ENCODE measurements at regions not wholly inside any gene's neighbourhood (a gene's known extent, or its start where the extent isn't known, plus 50 kb on each side); places are given as distances from the start of the nearest gene placed in this dataset.

DNA sequence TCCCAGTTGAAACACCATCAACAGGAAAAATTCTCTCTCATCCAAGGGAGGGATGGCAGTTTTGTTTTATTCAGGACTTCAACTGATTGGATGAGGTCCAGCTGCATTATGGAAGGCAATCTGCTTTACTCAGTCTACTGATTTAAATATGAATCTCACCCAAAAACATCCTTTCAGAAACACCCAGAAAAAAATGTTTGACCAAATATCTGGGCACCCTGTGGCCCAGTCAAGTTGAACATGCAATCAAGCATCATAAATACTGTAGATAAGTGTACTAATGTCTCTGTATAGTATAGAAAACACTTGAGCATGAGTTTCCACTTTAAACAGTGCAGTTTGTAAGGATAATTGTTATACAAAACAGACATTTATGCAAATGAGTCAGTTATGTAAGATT is 753.2 kb downstream of the ARAP2 start:
- Mint-ChIP-seq H3K27ac (no peak overlapping the region), H3K4me3 (no peak overlapping the region), H3K27me3 (no peaks in the 10 kb centered on the region), H3K9me3 (peaks cover 0 to 4% (median under 1%) of the 10 kb centered on the region in 8 donors), H3K36me3 (no peaks in the 10 kb centered on the region), H3K4me1 (no peaks in the 10 kb centered on the region)
- H3K9me3 ChIP-seq (ENCODE audit: control insufficient read depth in 1 of 2, low read length in 2 of 2), result no peaks in the 10 kb centered on the region
- intact Hi-C loops (cut with micrococcal nuclease), result no loop called here
- no peaks in the 10 kb centered on the region for H3K4me1 ChIP-seq (ENCODE audit: insufficient read depth, low read length)
- no peak for DNase-seq
- POLR2A ChIA-PET (ENCODE audit: partially characterized antibody), result no interaction called here
- no peaks in the 10 kb centered on the region for H3K27me3 ChIP-seq (ENCODE audit: insufficient read depth, low read length)
- H3K27ac ChIP-seq (ENCODE audit: low read depth, low read length), result no peak overlapping the region
- CTCF ChIA-PET (ENCODE audit: partially characterized antibody), result no interaction called here
- no peaks in the 10 kb centered on the region for H3K36me3 ChIP-seq (ENCODE audit: insufficient read depth, low read length)
- no peak overlapping the region for H3K4me3 ChIP-seq (ENCODE audit: low read length in 2 of 2)

DNA sequence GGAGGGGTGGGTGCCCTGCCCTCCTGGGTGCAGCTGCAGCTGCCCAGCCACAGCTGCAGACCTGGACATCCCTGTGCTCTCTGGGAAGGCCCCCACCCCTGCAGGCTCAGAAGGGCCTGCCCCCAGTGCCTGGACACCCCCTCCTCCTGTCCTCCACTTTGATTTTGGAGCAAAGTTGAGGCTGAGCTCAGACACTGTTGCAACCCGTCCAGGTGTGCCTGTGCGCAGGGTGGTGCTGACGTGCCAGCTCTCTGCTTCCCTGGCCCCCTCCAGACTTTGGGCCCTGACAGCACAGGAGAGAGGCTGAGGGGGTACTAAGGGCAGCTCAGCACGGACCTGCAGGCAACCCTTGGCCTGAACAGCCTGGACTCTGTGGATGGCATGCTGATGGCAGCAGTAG is 750.3 kb downstream of the ARAP2 start:
- Mint-ChIP-seq H3K4me3 (no peak overlapping the region), H3K36me3 (no peaks in the 10 kb centered on the region), H3K27me3 (no peaks in the 10 kb centered on the region), H3K9me3 (peaks cover 0 to 4% (median 0%) of the 10 kb centered on the region in 8 donors), H3K4me1 (no peaks in the 10 kb centered on the region), H3K27ac (no peak overlapping the region)
- Histone ChIP-seq H3K4me3 (ENCODE audit: low read length in 2 of 2) (no peak overlapping the region), H3K27me3 (ENCODE audit: insufficient read depth, low read length) (no peaks in the 10 kb centered on the region), H3K36me3 (ENCODE audit: insufficient read depth, low read length) (no peaks in the 10 kb centered on the region), H3K4me1 (ENCODE audit: insufficient read depth, low read length) (no peaks in the 10 kb centered on the region), H3K9me3 (ENCODE audit: control insufficient read depth in 1 of 2, low read length in 2 of 2) (no peaks in the 10 kb centered on the region), H3K27ac (ENCODE audit: low read depth, low read length) (no peak overlapping the region)
- intact Hi-C loops (cut with micrococcal nuclease), result no loop called here
- CTCF ChIA-PET (ENCODE audit: partially characterized antibody), result no interaction called here
- POLR2A ChIA-PET (ENCODE audit: partially characterized antibody), result no interaction called here
- peak in 1 of 5 donors; percentile 38 for DNase-seq

DNA sequence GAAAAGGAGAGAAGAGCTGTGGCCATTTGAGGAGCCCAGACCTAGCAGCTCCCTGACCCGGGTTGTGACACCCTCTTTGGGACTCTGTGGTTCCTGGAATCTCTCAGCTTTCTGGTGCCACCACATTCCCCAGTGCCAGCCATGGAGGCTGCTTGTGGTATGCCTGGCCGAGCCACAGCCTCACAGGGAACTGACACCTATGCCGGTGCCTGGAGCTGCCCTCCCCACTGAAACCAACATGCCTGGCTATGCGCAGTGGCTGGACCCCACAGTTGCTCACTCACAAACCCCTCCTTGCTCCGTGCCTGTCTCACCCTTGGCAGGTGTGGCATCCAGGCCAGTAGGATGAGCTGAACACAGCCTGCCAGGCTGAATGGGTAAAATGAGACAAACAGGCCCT is 749.4 kb downstream of the ARAP2 start:
- Histone ChIP-seq H3K4me3 (ENCODE audit: low read length in 2 of 2) (no peak overlapping the region), H3K36me3 (ENCODE audit: insufficient read depth, low read length) (no peaks in the 10 kb centered on the region), H3K4me1 (ENCODE audit: insufficient read depth, low read length) (no peaks in the 10 kb centered on the region), H3K27ac (ENCODE audit: low read depth, low read length) (no peak overlapping the region), H3K27me3 (ENCODE audit: insufficient read depth, low read length) (no peaks in the 10 kb centered on the region), H3K9me3 (ENCODE audit: control insufficient read depth in 1 of 2, low read length in 2 of 2) (no peaks in the 10 kb centered on the region)
- CTCF ChIA-PET (ENCODE audit: partially characterized antibody), result no interaction called here
- Mint-ChIP-seq H3K4me3 (no peak overlapping the region), H3K4me1 (no peaks in the 10 kb centered on the region), H3K9me3 (peaks cover 0 to 4% (median 0%) of the 10 kb centered on the region in 8 donors), H3K27me3 (no peaks in the 10 kb centered on the region), H3K36me3 (no peaks in the 10 kb centered on the region), H3K27ac (no peak overlapping the region)
- DNase-seq, result no peak
- intact Hi-C loops (cut with micrococcal nuclease), result no loop called here
- POLR2A ChIA-PET (ENCODE audit: partially characterized antibody), result no interaction called here

DNA sequence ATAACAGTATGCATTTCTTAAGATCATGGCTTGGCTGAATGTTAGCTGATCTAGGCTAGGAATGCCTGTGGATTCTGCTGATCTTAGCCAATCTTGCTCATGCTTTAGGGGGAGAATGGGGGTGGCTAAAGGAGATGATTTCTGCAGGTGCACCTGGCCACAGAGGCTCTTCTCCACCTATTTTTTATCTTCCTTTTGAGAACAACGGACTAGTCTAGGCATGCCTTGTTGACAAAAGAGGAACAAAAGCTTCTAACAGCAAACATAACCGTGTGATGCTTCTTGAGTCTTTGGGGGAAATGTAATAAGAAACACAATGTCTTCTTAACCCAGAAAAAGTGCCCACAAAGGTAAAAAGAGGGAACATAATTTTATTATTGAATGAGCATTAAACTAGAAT is 743.5 kb downstream of the ARAP2 start:
- Histone ChIP-seq H3K4me1 (ENCODE audit: insufficient read depth, low read length) (no peaks in the 10 kb centered on the region), H3K27me3 (ENCODE audit: insufficient read depth, low read length) (no peaks in the 10 kb centered on the region), H3K9me3 (ENCODE audit: control insufficient read depth in 1 of 2, low read length in 2 of 2) (no peaks in the 10 kb centered on the region), H3K36me3 (ENCODE audit: insufficient read depth, low read length) (no peaks in the 10 kb centered on the region), H3K27ac (ENCODE audit: low read depth, low read length) (no peak overlapping the region), H3K4me3 (ENCODE audit: low read length in 2 of 2) (no peak overlapping the region)
- POLR2A ChIA-PET (ENCODE audit: partially characterized antibody), result no interaction called here
- no peak for DNase-seq
- CTCF ChIA-PET (ENCODE audit: partially characterized antibody), result no interaction called here
- no peaks in the 10 kb centered on the region for H3K4me1 Mint-ChIP-seq
- no peaks in the 10 kb centered on the region for H3K36me3 Mint-ChIP-seq
- no peak overlapping the region for H3K4me3 Mint-ChIP-seq
- H3K9me3 Mint-ChIP-seq, result peaks cover 0 to 7% (median under 1%) of the 10 kb centered on the region in 8 donors
- H3K27me3 Mint-ChIP-seq, result no peaks in the 10 kb centered on the region
- intact Hi-C loops (cut with micrococcal nuclease), result no loop called here
- no peak overlapping the region for H3K27ac Mint-ChIP-seq

DNA sequence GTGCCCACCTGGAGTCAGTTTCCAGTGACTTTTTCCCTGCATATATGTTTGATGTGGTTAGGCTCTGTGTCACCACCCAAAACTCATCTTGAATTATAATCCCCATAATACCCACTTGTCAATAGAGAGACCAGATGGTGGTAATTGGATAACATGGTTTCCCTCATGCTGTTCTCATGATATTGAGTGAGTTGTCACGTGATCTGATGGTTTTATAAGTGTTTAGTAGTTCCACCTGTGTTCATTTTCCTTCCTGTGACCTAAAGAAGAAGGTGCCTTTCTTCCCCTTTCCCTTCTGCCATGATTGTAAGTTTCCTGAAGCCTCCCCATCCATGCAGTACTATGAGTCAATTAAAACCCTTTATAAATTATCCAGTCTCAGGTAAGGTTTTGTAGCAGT is 740.9 kb downstream of the ARAP2 start:
- H3K36me3 Mint-ChIP-seq, result no peaks in the 10 kb centered on the region
- DNase-seq, result no peak
- no peaks in the 10 kb centered on the region for H3K4me1 Mint-ChIP-seq
- Histone ChIP-seq H3K4me3 (ENCODE audit: low read length in 2 of 2) (no peak overlapping the region), H3K9me3 (ENCODE audit: control insufficient read depth in 1 of 2, low read length in 2 of 2) (no peaks in the 10 kb centered on the region), H3K27ac (ENCODE audit: low read depth, low read length) (no peak overlapping the region), H3K4me1 (ENCODE audit: insufficient read depth, low read length) (no peaks in the 10 kb centered on the region), H3K27me3 (ENCODE audit: insufficient read depth, low read length) (no peaks in the 10 kb centered on the region), H3K36me3 (ENCODE audit: insufficient read depth, low read length) (no peaks in the 10 kb centered on the region)
- intact Hi-C loops (cut with micrococcal nuclease), result no loop called here
- POLR2A ChIA-PET (ENCODE audit: partially characterized antibody), result no interaction called here
- peaks cover 0 to 6% (median 3%) of the 10 kb centered on the region in 8 donors for H3K9me3 Mint-ChIP-seq
- no peaks in the 10 kb centered on the region for H3K27me3 Mint-ChIP-seq
- CTCF ChIA-PET (ENCODE audit: partially characterized antibody), result no interaction called here
- H3K4me3 Mint-ChIP-seq, result no peak overlapping the region
- H3K27ac Mint-ChIP-seq, result no peak overlapping the region

DNA sequence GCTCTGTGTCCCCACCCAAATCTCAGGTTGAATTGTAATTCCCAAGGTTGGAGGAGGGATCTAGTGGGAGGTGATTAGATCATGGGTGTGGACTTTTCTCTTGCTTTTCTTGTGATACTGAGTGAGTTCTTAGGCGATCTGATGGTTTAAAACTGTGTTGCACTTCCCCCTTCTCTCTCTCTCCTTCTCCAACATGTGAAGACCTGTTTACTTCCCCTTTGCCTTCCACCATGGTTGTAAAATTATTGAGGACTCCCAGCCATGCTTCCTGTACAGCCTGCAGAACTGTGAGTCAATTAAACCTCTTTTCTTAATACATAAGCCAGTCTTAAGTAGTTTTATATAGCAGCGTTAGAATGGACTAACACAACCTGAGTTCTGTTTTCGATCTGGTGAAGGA is 738.2 kb downstream of the ARAP2 start:
- H3K36me3 Mint-ChIP-seq, result no peaks in the 10 kb centered on the region
- POLR2A ChIA-PET (ENCODE audit: partially characterized antibody), result no interaction called here
- H3K27ac ChIP-seq (ENCODE audit: low read depth, low read length), result no peak overlapping the region
- H3K9me3 ChIP-seq (ENCODE audit: control insufficient read depth in 1 of 2, low read length in 2 of 2), result no peaks in the 10 kb centered on the region
- H3K36me3 ChIP-seq (ENCODE audit: insufficient read depth, low read length), result no peaks in the 10 kb centered on the region
- DNase-seq, result no peak
- H3K4me1 Mint-ChIP-seq, result no peaks in the 10 kb centered on the region
- H3K9me3 Mint-ChIP-seq, result peaks cover 0 to 6% (median 3%) of the 10 kb centered on the region in 8 donors
- intact Hi-C loops (cut with micrococcal nuclease), result no loop called here
- no peaks in the 10 kb centered on the region for H3K27me3 Mint-ChIP-seq
- no peaks in the 10 kb centered on the region for H3K4me1 ChIP-seq (ENCODE audit: insufficient read depth, low read length)
- no peak overlapping the region for H3K4me3 Mint-ChIP-seq
- H3K4me3 ChIP-seq (ENCODE audit: low read length in 2 of 2), result no peak overlapping the region
- no peaks in the 10 kb centered on the region for H3K27me3 ChIP-seq (ENCODE audit: insufficient read depth, low read length)
- H3K27ac Mint-ChIP-seq, result no peak overlapping the region
- CTCF ChIA-PET (ENCODE audit: partially characterized antibody), result no interaction called here

DNA sequence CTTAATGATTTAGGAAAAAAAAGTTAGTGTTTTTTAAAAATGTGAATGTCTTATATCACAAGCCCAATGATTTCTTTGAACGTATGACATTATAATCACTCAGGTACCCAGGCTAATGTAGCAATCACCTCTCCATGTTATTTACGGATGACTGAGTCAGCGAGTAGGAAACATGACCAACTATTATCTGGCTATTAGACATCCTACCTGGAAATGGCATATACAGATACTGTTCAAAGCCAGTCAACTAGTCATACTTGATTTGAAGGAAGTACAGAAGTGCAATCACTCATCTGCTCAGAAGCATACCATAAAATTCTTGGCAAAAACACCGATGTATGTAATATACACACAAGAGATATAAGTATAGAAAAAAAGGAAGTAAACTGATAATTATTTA is 732.5 kb downstream of the ARAP2 start:
- no peaks in the 10 kb centered on the region for H3K36me3 ChIP-seq (ENCODE audit: insufficient read depth, low read length)
- ChIA-PET CTCF (ENCODE audit: partially characterized antibody) (no interaction called here), POLR2A (ENCODE audit: partially characterized antibody) (no interaction called here)
- no peaks in the 10 kb centered on the region for H3K27me3 ChIP-seq (ENCODE audit: insufficient read depth, low read length)
- H3K4me3 Mint-ChIP-seq, result no peak overlapping the region
- H3K36me3 Mint-ChIP-seq, result no peaks in the 10 kb centered on the region
- no peak overlapping the region for H3K4me3 ChIP-seq (ENCODE audit: low read length in 2 of 2)
- intact Hi-C loops (cut with micrococcal nuclease), result no loop called here
- H3K27me3 Mint-ChIP-seq, result no peaks in the 10 kb centered on the region
- H3K4me1 Mint-ChIP-seq, result no peaks in the 10 kb centered on the region
- no peaks in the 10 kb centered on the region for H3K4me1 ChIP-seq (ENCODE audit: insufficient read depth, low read length)
- H3K27ac ChIP-seq (ENCODE audit: low read depth, low read length), result no peak overlapping the region
- no peaks in the 10 kb centered on the region for H3K9me3 ChIP-seq (ENCODE audit: control insufficient read depth in 1 of 2, low read length in 2 of 2)
- H3K9me3 Mint-ChIP-seq, result peaks cover 0 to 2% (median 0%) of the 10 kb centered on the region in 8 donors
- DNase-seq, result no peak
- H3K27ac Mint-ChIP-seq, result no peak overlapping the region

DNA sequence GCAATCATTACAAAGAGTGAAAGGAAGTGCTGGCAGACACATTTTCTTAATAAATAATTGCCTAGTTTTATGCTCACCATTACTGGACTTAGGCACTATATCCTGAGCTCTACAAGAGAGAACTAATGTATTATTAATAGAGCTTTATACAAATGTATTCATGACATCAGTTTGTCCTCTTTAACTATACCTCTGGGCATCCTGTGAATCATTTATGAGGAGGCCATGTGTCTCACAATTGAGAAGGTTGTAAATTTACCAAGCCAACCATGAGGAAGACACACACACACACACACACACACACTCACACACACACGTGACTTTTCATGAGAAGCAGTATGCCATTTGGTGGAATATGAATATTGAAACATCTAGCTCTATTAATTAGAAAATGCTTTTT is 728.2 kb downstream of the ARAP2 start:
- ChIA-PET CTCF (ENCODE audit: partially characterized antibody) (no interaction called here), POLR2A (ENCODE audit: partially characterized antibody) (no interaction called here)
- Histone ChIP-seq H3K36me3 (ENCODE audit: insufficient read depth, low read length) (no peaks in the 10 kb centered on the region), H3K27ac (ENCODE audit: low read depth, low read length) (no peak overlapping the region), H3K27me3 (ENCODE audit: insufficient read depth, low read length) (no peaks in the 10 kb centered on the region), H3K4me3 (ENCODE audit: low read length in 2 of 2) (no peak overlapping the region), H3K4me1 (ENCODE audit: insufficient read depth, low read length) (no peaks in the 10 kb centered on the region), H3K9me3 (ENCODE audit: control insufficient read depth in 1 of 2, low read length in 2 of 2) (no peaks in the 10 kb centered on the region)
- Mint-ChIP-seq H3K27ac (no peak overlapping the region), H3K36me3 (no peaks in the 10 kb centered on the region), H3K9me3 (peaks cover 0 to 4% (median 0%) of the 10 kb centered on the region in 8 donors), H3K4me3 (no peak overlapping the region), H3K4me1 (no peaks in the 10 kb centered on the region), H3K27me3 (no peaks in the 10 kb centered on the region)
- no peak for DNase-seq
- intact Hi-C loops (cut with micrococcal nuclease), result no loop called here
